Ascending aorta (tissue), 2 donors: ENCODE measurements at regions not wholly inside any gene's neighbourhood (a gene's known extent, or its start where the extent isn't known, plus 50 kb on each side); places are given as distances from the start of the nearest gene placed in this dataset.
A peak's percentile ranks its signal among the peaks of the same experiment; 100 is the strongest.

Experiments used
- DNase-seq, 2 donors: peaks; one replicate each; pipeline ENCODE4 v3.0.0-alpha.2; 2019; ENCODE audit warnings: low spot score in 2 of 2
- H3K27ac ChIP-seq, 2 donors: fragments of 200-600 bp; sonication (generic); one replicate each; pipeline ENCODE4 v1.5.1; 2016 to 2017; ENCODE audit warnings: mild to moderate bottlenecking in 1 of 2
- H3K27me3 ChIP-seq: fragments of 200-600 bp; sonication (generic); one replicate; pipeline ENCODE4 v1.5.1; 2017
- H3K36me3 ChIP-seq, 2 donors: fragments of 200-600 bp; sonication (generic); one replicate each; pipeline ENCODE4 v1.5.1; 2016
- H3K4me1 ChIP-seq, 2 donors: fragments of 200-600 bp; sonication (generic); one replicate each; pipeline ENCODE4 v1.5.1; 2016 to 2017; ENCODE audit warnings: mild to moderate bottlenecking in 1 of 2
- H3K4me3 ChIP-seq, 2 donors: fragments of 200-600 bp; sonication (generic); one replicate each; pipeline ENCODE4 v1.5.1; 2016 to 2017; ENCODE audit warnings: mild to moderate bottlenecking in 1 of 2
- H3K9me3 ChIP-seq, 2 donors: fragments of 200-600 bp; sonication (generic); one replicate each; pipeline ENCODE4 v1.5.1; 2016
- CTCF ChIP-seq, 3 experiments: fragments of 200-600 bp in 2 of 3; fragments of 450-650 bp in 1 of 3; sonication (generic) in 2 of 3; IDR thresholded peaks; one replicate each; pipeline ENCODE4 v1.5.1; 2016 to 2019; ENCODE audit warnings: antibody characterized with exemption in 3 of 3, mild to moderate bottlenecking in 1 of 3, moderate library complexity in 1 of 3
- intact Hi-C: fragments of 100-400 bp; cut with DNase I; formaldehyde crosslinking; loops from one replicate; pipeline ENCODE4 v1.15.1; 2023

DNA sequence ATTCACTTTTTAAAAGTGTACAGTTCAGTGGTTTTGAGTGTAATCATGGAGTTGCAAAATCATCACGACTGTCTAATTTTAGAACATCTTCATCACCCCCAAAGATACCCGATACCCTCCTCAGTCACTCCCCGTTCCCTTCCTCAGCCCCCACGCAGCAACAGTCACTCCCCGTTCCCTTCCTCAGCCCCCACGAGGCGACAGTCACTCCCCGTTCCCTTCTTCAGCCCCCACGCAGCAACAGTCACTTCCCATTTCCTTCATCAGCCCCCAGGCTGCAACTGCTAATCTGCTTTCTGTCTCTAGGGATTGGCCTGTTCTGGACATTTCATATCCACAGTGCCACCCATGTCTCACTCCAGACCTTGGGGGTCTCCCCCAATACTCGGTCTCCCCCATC is 161.6 kb upstream of the PPP2R2D start:
- intact Hi-C loops, result no loop called here
- DNase-seq, result no peak
- Histone ChIP-seq H3K36me3 (no peaks in the 10 kb centered on the region), H3K27ac (no peak overlapping the region), H3K9me3 (no peaks in the 10 kb centered on the region), H3K4me3 (no peak overlapping the region), H3K27me3 (no peaks in the 10 kb centered on the region), H3K4me1 (no peaks in the 10 kb centered on the region)
- TF ChIP-seq CTCF (IDR thresholded peaks at IDR 0.05), result no peak

DNA sequence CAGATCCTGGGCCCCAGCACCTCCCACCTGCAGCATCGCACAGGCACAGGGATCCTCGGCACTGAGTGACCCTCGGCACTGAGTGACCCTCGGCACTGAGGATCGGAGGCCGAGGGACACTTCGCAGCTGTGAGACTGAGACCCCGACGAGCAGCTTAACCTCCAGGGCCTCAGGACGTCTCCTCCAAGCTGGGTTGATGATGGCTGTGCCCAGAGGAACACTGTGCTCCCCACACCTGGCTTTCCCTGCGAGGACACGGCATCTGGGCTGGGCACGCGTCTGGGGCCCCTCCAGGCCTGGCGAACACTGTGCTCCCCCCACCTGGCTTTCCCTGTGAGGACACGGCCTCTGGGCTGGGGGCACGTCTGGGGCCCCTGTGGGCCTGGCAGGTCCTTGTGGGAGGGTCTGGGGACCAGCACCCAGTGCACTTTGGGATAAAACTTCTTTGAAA is 158.3 kb upstream of the PPP2R2D start:
- DNase-seq, result peak in 1 of 2 donors; percentile 49
- H3K9me3 ChIP-seq, result no peaks in the 10 kb centered on the region
- no peaks in the 10 kb centered on the region for H3K36me3 ChIP-seq
- H3K27me3 ChIP-seq, result no peaks in the 10 kb centered on the region
- no peak overlapping the region for H3K27ac ChIP-seq
- TF ChIP-seq CTCF (IDR thresholded peaks at IDR 0.05), result no peak
- intact Hi-C loops, result no loop called here
- no peaks in the 10 kb centered on the region for H3K4me1 ChIP-seq
- H3K4me3 ChIP-seq, result no peak overlapping the region

- Histone ChIP-seq H3K4me3 (no peak overlapping the region), H3K9me3 (no peaks in the 10 kb centered on the region), H3K36me3 (no peaks in the 10 kb centered on the region), H3K27ac (no peak overlapping the region), H3K4me1 (no peaks in the 10 kb centered on the region), H3K27me3 (no peaks in the 10 kb centered on the region)
- intact Hi-C loops, result no loop called here
- peak in 1 of 2 donors; percentile 50 for DNase-seq
- no peak for TF ChIP-seq CTCF (IDR thresholded peaks at IDR 0.05)
Observed at GRCh38 chr10:131743190-131744151, 157.3 kb upstream of the PPP2R2D start.

DNA sequence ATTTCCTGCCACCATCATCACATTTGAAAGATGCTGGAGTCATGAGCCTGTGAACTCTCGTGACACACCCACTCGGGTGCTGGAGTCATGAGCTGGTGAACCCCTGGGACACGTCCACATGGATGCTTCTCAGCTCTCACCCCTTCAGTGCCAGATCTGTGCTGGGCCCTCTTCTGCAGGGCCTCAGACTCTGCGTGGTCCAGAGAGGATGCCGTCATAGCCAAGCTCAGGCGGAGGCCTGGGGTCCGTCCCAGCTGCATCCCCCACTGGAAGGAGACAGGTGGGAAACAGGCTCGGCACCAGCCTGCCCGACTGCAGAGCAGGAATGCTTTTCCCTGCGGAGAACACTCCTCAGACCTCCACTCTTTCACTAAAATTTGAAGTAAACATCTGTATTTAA is 156.5 kb upstream of the PPP2R2D start:
- Histone ChIP-seq H3K27ac (no peak overlapping the region), H3K4me3 (no peak overlapping the region), H3K4me1 (no peaks in the 10 kb centered on the region), H3K27me3 (no peaks in the 10 kb centered on the region), H3K9me3 (no peaks in the 10 kb centered on the region), H3K36me3 (no peaks in the 10 kb centered on the region)
- intact Hi-C loops, result no loop called here
- no peak for TF ChIP-seq CTCF (IDR thresholded peaks at IDR 0.05)
- peak in 1 of 2 donors; percentile 2 for DNase-seq

GRCh38 chr10:131745591-131745990 is 155.2 kb upstream of the PPP2R2D start:
- intact Hi-C loops, result no loop called here
- Histone ChIP-seq H3K27ac (no peak overlapping the region), H3K36me3 (no peaks in the 10 kb centered on the region), H3K4me3 (no peak overlapping the region), H3K9me3 (no peaks in the 10 kb centered on the region), H3K27me3 (no peaks in the 10 kb centered on the region), H3K4me1 (no peaks in the 10 kb centered on the region)
- no peak for TF ChIP-seq CTCF (IDR thresholded peaks at IDR 0.05)
- no peak for DNase-seq
